B cell (primary cell): ENCODE measurements at regions not wholly inside any gene's neighbourhood (a gene's known extent, or its start where the extent isn't known, plus 50 kb on each side); places are given as distances from the start of the nearest gene placed in this dataset.

Experiments
- EZH2 ChIP-seq: IDR thresholded peaks from 2 replicates; pipeline ENCODE4 v1.6.1; 2012; ENCODE audit warnings: borderline replicate concordance, low read depth, mild to moderate bottlenecking, moderate library complexity, low read length; ENCODE audit not compliant: insufficient read depth, poor library complexity, severe bottlenecking
- TF ChIP-seq, protein P1 (sequence below): fragments of 200-600 bp; IDR thresholded peaks from one replicate; pipeline ENCODE4 v1.8.0; 2022; ENCODE audit warnings: antibody characterized with exemption, mild to moderate bottlenecking

DNA sequence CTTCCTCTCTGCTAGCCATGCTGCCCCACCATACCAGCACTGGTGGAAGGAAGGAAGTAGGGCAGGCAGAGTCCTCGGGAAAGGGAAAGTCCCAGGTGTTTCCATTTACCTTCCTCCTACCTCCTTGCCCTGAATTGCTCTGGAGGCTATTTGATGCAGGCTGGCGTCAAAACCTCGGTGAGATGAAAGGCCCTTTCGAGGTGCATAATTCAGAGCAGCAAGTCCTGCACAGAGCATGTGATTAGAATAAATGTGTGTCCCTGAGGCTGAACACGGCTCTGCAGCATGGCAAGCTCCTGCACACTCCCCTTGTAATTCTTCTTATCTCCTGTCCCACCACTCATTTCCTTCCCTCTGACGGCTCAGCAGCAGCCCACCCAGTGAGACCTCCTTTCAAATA, 98.7 kb upstream of the LRFN2 start:
- TF ChIP-seq, protein P1, sequence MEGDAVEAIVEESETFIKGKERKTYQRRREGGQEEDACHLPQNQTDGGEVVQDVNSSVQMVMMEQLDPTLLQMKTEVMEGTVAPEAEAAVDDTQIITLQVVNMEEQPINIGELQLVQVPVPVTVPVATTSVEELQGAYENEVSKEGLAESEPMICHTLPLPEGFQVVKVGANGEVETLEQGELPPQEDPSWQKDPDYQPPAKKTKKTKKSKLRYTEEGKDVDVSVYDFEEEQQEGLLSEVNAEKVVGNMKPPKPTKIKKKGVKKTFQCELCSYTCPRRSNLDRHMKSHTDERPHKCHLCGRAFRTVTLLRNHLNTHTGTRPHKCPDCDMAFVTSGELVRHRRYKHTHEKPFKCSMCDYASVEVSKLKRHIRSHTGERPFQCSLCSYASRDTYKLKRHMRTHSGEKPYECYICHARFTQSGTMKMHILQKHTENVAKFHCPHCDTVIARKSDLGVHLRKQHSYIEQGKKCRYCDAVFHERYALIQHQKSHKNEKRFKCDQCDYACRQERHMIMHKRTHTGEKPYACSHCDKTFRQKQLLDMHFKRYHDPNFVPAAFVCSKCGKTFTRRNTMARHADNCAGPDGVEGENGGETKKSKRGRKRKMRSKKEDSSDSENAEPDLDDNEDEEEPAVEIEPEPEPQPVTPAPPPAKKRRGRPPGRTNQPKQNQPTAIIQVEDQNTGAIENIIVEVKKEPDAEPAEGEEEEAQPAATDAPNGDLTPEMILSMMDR, result no peak
- TF ChIP-seq EZH2, result no peak
